Gastrocnemius medialis (tissue), 4 donors: ENCODE measurements at regions not wholly inside any gene's neighbourhood (a gene's known extent, or its start where the extent isn't known, plus 50 kb on each side); places are given as distances from the start of the nearest gene placed in this dataset.

Experiments used
- POLR2A ChIP-seq, 2 donors: fragments of 450-650 bp; IDR thresholded peaks; one replicate each; pipeline ENCODE4 v1.6.1; 2017; ENCODE audit warnings: antibody characterized with exemption in 2 of 2, mild to moderate bottlenecking in 2 of 2, moderate library complexity in 2 of 2
- TF ChIP-seq, protein P1 (sequence below), 5 experiments: fragments of 450-650 bp in 3 of 5; fragments of 200-600 bp in 2 of 5; sonication (generic) in 2 of 5; IDR thresholded peaks in 4 of 5; conservative IDR thresholded peaks in 1 of 5; 1 replicate in 4 of 5; 2 replicates in 1 of 5; pipeline ENCODE4 v1.5.1; 2016 to 2019; ENCODE audit warnings: antibody characterized with exemption in 5 of 5, mild to moderate bottlenecking in 3 of 5, moderate library complexity in 3 of 5

- TF ChIP-seq, protein P1, sequence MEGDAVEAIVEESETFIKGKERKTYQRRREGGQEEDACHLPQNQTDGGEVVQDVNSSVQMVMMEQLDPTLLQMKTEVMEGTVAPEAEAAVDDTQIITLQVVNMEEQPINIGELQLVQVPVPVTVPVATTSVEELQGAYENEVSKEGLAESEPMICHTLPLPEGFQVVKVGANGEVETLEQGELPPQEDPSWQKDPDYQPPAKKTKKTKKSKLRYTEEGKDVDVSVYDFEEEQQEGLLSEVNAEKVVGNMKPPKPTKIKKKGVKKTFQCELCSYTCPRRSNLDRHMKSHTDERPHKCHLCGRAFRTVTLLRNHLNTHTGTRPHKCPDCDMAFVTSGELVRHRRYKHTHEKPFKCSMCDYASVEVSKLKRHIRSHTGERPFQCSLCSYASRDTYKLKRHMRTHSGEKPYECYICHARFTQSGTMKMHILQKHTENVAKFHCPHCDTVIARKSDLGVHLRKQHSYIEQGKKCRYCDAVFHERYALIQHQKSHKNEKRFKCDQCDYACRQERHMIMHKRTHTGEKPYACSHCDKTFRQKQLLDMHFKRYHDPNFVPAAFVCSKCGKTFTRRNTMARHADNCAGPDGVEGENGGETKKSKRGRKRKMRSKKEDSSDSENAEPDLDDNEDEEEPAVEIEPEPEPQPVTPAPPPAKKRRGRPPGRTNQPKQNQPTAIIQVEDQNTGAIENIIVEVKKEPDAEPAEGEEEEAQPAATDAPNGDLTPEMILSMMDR (IDR thresholded peaks at IDR 0.05 in 4 of 5, conservative IDR thresholded peaks at IDR 0.05 in 1 of 5): no peak
- no peak for TF ChIP-seq POLR2A (IDR thresholded peaks at IDR 0.05)
Measured at GRCh38 chr6:22424196-22424595, 127.4 kb upstream of the PRL start.
